SK-N-SH (cell line): ENCODE measurements at regions not wholly inside any gene's neighbourhood (a gene's known extent, or its start where the extent isn't known, plus 50 kb on each side); places are given as distances from the start of the nearest gene placed in this dataset.

Experiments used
- CTCF ChIA-PET: fragments of 300-600, 350-600 bp; formaldehyde crosslinking; extraction: SDS; loops from one replicate; lab custom pipeline; 2021; lab: Yijun Ruan, JAX
- POLR2A ChIA-PET: fragments of 350-600 bp; sonication (Branson Sonifier 250); formaldehyde crosslinking; extraction: SDS; loops from one replicate; lab custom pipeline; 2020; ENCODE audit warnings: antibody characterized with exemption, inconsistent platforms; lab: Yijun Ruan, JAX
- DNase-seq: peaks from one replicate; pipeline ENCODE4 v3.0.0; 2012
- H2AFZ ChIP-seq: fragments of 200-600 bp; sonication (generic); 2 replicates; pipeline ENCODE4 v1.8.1; 2016; ENCODE audit warnings: antibody characterized with exemption, mild to moderate bottlenecking, low read depth
- H3F3A ChIP-seq: fragments of 200-600 bp; sonication (generic); replicated peaks from 2 replicates; pipeline ENCODE3; 2016; ENCODE audit warnings: antibody characterized with exemption, mild to moderate bottlenecking; ENCODE audit not compliant: insufficient read depth
- H3K27ac ChIP-seq, 2 experiments: fragments of 200-500 bp in 1 of 2; fragments of 200-600 bp in 1 of 2; sonication (Bioruptor generic) in 1 of 2; sonication (generic), shearing (Covaris generic) in 1 of 2; 2 replicates each; pipeline versions ENCODE4 v1.5.1 to v1.6.1; 2014 to 2016; ENCODE audit warnings: low read depth in 2 of 2, inconsistent platforms in 1 of 2, low read length in 1 of 2, mild to moderate bottlenecking in 1 of 2, mixed read lengths in 1 of 2
- H3K27me3 ChIP-seq: fragments of 200-600 bp; sonication (generic), shearing (Covaris generic); 2 replicates; pipeline ENCODE4 v1.6.1; 2016; ENCODE audit warnings: mixed run types; ENCODE audit not compliant: insufficient read depth
- H3K36me3 ChIP-seq, 2 experiments: fragments of 200-500 bp in 1 of 2; fragments of 200-600 bp in 1 of 2; sonication (Bioruptor generic) in 1 of 2; sonication (generic) in 1 of 2; replicated peaks in 1 of 2; 2 replicates each; pipeline versions ENCODE3 to v1.5.1; 2014 to 2016; ENCODE audit warnings: low read length in 1 of 2, mild to moderate bottlenecking in 1 of 2; ENCODE audit not compliant: insufficient read depth in 2 of 2, control insufficient read depth in 1 of 2
- H3K4me1 ChIP-seq, 2 experiments: fragments of 200-500 bp in 1 of 2; fragments of 200-600 bp in 1 of 2; sonication (Bioruptor generic) in 1 of 2; sonication (generic), shearing (Covaris generic) in 1 of 2; 2 replicates each; pipeline versions ENCODE4 v1.5.1 to v1.6.1; 2014 to 2016; ENCODE audit warnings: low read depth in 1 of 2, low read length in 1 of 2, mixed run types in 1 of 2; ENCODE audit not compliant: insufficient read depth in 2 of 2, control insufficient read depth in 1 of 2
- H3K4me2 ChIP-seq: fragments of 200-600 bp; sonication (generic), shearing (Covaris generic); 2 replicates; pipeline ENCODE4 v1.6.1; 2017; ENCODE audit warnings: mixed run types
- H3K4me3 ChIP-seq, 2 experiments: fragments of 200-500 bp in 1 of 2; fragments of 200-600 bp in 1 of 2; sonication (Bioruptor generic) in 1 of 2; sonication (generic), shearing (Covaris generic) in 1 of 2; 2 replicates each; pipeline versions ENCODE4 v1.5.1 to v1.8.1; 2014 to 2016; ENCODE audit warnings: low read depth in 2 of 2, inconsistent platforms in 1 of 2, low read length in 1 of 2, mild to moderate bottlenecking in 1 of 2, mixed read lengths in 1 of 2, moderate library complexity in 1 of 2
- H3K79me2 ChIP-seq: fragments of 200-600 bp; sonication (generic); 2 replicates; pipeline ENCODE4 v1.8.1; 2017; ENCODE audit warnings: mild to moderate bottlenecking; ENCODE audit not compliant: insufficient read depth
- H3K9ac ChIP-seq: fragments of 200-600 bp; sonication (generic); 2 replicates; pipeline ENCODE4 v1.6.1; 2017; ENCODE audit warnings: mixed run types
- H3K9me2 ChIP-seq: fragments of 200-600 bp; sonication (generic); 2 replicates; pipeline ENCODE4 v1.6.1; 2017; ENCODE audit warnings: mixed run types
- H3K9me3 ChIP-seq: fragments of 200-600 bp; sonication (generic); 2 replicates; pipeline ENCODE4 v1.6.1; 2017; ENCODE audit warnings: mixed run types, mild to moderate bottlenecking, moderate library complexity
- H4K20me1 ChIP-seq: fragments of 200-600 bp; sonication (generic); 2 replicates; pipeline ENCODE4 v1.6.1; 2017; ENCODE audit warnings: mild to moderate bottlenecking, mixed run types; ENCODE audit not compliant: insufficient read depth
- CTCF ChIP-seq: fragments of 200-600 bp; sonication (generic); IDR thresholded peaks from 2 replicates; pipeline ENCODE4 v1.6.1; 2017; ENCODE audit warnings: antibody characterized with exemption, mild to moderate bottlenecking, moderate library complexity
- ELF1 ChIP-seq: IDR thresholded peaks from 2 replicates; pipeline ENCODE4 v1.4.0; 2012
- EP300 ChIP-seq, 2 experiments: IDR thresholded peaks; 2 replicates each; pipeline versions ENCODE4 v1.4.0 to v1.6.1; 2012; ENCODE audit warnings: borderline replicate concordance in 1 of 2, low read depth in 1 of 2, low read length in 1 of 2
- FOSL2 ChIP-seq: IDR thresholded peaks from 2 replicates; pipeline ENCODE4 v1.4.0; 2012; ENCODE audit warnings: low read depth, mild to moderate bottlenecking, moderate library complexity, borderline replicate concordance
- GABPA ChIP-seq: IDR thresholded peaks from 2 replicates; pipeline ENCODE4 v1.4.0; 2012; ENCODE audit warnings: low read depth, mild to moderate bottlenecking
- IRF3 ChIP-seq: fragments of 150-350 bp; IDR thresholded peaks from 2 replicates; pipeline ENCODE4 v1.6.1; 2016; ENCODE audit warnings: mild to moderate bottlenecking, low read depth, low read length
- MEF2A ChIP-seq: IDR thresholded peaks from 2 replicates; pipeline ENCODE4 v1.4.0; 2012; ENCODE audit warnings: low read depth, borderline replicate concordance
- MXI1 ChIP-seq: IDR thresholded peaks from 2 replicates; pipeline ENCODE4 v1.6.1; 2012; ENCODE audit warnings: mild to moderate bottlenecking, low read depth, low read length, improper control_type of control experiment
- NFIC ChIP-seq: IDR thresholded peaks from 2 replicates; pipeline ENCODE4 v1.4.0; 2012; ENCODE audit warnings: borderline replicate concordance
- NRF1 ChIP-seq: IDR thresholded peaks from 2 replicates; pipeline ENCODE4 v1.6.1; 2012; ENCODE audit warnings: low read depth, mild to moderate bottlenecking, low read length
- PBX3 ChIP-seq: IDR thresholded peaks from 2 replicates; pipeline ENCODE4; 2012
- RFX5 ChIP-seq: IDR thresholded peaks from 2 replicates; pipeline ENCODE4 v1.6.1; 2012; ENCODE audit warnings: mild to moderate bottlenecking, improper control_type of control experiment, low read length
- RXRA ChIP-seq: IDR thresholded peaks from 2 replicates; pipeline ENCODE4 v1.4.0; 2012; ENCODE audit warnings: low read depth, mild to moderate bottlenecking, borderline replicate concordance
- SMC3 ChIP-seq: IDR thresholded peaks from 2 replicates; pipeline ENCODE4 v1.6.1; 2012; ENCODE audit warnings: low read depth, low read length, improper control_type of control experiment
- TAF1 ChIP-seq: IDR thresholded peaks from 2 replicates; pipeline ENCODE4 v1.6.1; 2012; ENCODE audit warnings: low read depth, mild to moderate bottlenecking, low read length, moderate library complexity, borderline replicate concordance
- TCF12 ChIP-seq: IDR thresholded peaks from 2 replicates; pipeline ENCODE4 v1.4.0; 2012
- WGBS: methylation state at CpG from one replicate; pipeline ENCODE4 v1.1.6; 2017; ENCODE audit warnings: low lambda C conversion rate; 5-methylcytosine and 5-hydroxymethylcytosine counted together

- DNase-seq = no peak
- H3K9me2 ChIP-seq = no peaks in the 10 kb centered on the region
- ChIA-PET CTCF (interaction anchor here (1.2 to 4.0 kb wide), 5 partner anchors 152 to 298 kb away, joined by 3 to 21 read pairs (median 3); no protein-coding TSS in a partner anchor), POLR2A (no interaction called here)
- no peak overlapping the region for H3K9ac ChIP-seq
- no peak overlapping the region for H2AFZ ChIP-seq
- no peaks in the 10 kb centered on the region for H3K9me3 ChIP-seq
- H4K20me1 ChIP-seq = no peaks in the 10 kb centered on the region
- H3K27me3 ChIP-seq = peaks cover 5% of the 10 kb centered on the region; the same call in 1 of the 2 replicates
- whole genome bisulfite sequencing = 0% methylated on average over 1 of the region's 3 CpGs
- no peaks in the 10 kb centered on the region for H3F3A ChIP-seq
- H3K79me2 ChIP-seq = no peaks in the 10 kb centered on the region
- H3K36me3 ChIP-seq = no peaks in the 10 kb centered on the region
- no peak overlapping the region for H3K27ac ChIP-seq
- H3K4me2 ChIP-seq = no peak overlapping the region
- no peaks in the 10 kb centered on the region for H3K4me1 ChIP-seq
- TF ChIP-seq MXI1 (no peak), RFX5 (no peak), TCF12 (no peak), GABPA (no peak), MEF2A (no peak), ELF1 (no peak), PBX3 (no peak), SMC3 (no peak), NRF1 (no peak), EP300 (IDR thresholded peaks at IDR 0.05; ENCODE audit: borderline replicate concordance in 1 of 2, low read depth in 1 of 2, low read length in 1 of 2) (no peak), TAF1 (no peak), IRF3 (no peak), CTCF (no peak), NFIC (no peak), FOSL2 (no peak), RXRA (no peak)
- no peak overlapping the region for H3K4me3 ChIP-seq
Measured at GRCh38 chr6:159468994-159469393, 224.0 kb downstream of the SOD2 start.
